SU-DHL-6 (cell line): ENCODE measurements at regions not wholly inside any gene's neighbourhood (a gene's known extent, or its start where the extent isn't known, plus 50 kb on each side); places are given as distances from the start of the nearest gene placed in this dataset.

Experiments
- EZH2phosphoT487 ChIP-seq: fragments of 200-600 bp; sonication (generic), shearing (Covaris generic); conservative IDR thresholded peaks from 2 replicates; pipeline ENCODE4 v1.6.1; 2018; ENCODE audit warnings: mild to moderate bottlenecking, antibody characterized with exemption, low read length, moderate library complexity, mixed read lengths
- TF ChIP-seq, protein P1 (sequence below): fragments of 200-600 bp; sonication (generic); IDR thresholded peaks from one replicate; pipeline ENCODE4 v1.5.1; 2017; ENCODE audit warnings: antibody characterized with exemption, mild to moderate bottlenecking, low read length, moderate library complexity; ENCODE audit not compliant: insufficient read depth, poor library complexity, severe bottlenecking

DNA sequence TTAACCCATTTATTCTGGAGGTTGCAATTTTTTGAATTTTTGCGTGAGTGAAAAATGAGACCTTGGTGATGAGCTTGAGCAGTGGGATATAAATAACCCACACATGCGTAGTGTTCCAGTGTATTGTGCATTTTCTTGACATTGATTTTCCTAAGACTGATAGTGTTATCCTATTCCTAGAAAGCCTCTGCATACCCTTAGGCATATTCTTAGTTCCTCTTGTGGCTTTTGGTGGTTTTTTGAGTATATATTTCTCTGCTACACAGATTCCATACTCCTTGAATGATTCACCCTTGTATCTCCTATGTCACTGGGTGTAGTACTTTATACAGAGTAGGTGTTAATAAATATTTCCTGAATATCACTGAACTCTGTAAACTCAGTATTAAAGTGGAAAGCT, 363.4 kb upstream of the PDE3A start:
- TF ChIP-seq, protein P1, sequence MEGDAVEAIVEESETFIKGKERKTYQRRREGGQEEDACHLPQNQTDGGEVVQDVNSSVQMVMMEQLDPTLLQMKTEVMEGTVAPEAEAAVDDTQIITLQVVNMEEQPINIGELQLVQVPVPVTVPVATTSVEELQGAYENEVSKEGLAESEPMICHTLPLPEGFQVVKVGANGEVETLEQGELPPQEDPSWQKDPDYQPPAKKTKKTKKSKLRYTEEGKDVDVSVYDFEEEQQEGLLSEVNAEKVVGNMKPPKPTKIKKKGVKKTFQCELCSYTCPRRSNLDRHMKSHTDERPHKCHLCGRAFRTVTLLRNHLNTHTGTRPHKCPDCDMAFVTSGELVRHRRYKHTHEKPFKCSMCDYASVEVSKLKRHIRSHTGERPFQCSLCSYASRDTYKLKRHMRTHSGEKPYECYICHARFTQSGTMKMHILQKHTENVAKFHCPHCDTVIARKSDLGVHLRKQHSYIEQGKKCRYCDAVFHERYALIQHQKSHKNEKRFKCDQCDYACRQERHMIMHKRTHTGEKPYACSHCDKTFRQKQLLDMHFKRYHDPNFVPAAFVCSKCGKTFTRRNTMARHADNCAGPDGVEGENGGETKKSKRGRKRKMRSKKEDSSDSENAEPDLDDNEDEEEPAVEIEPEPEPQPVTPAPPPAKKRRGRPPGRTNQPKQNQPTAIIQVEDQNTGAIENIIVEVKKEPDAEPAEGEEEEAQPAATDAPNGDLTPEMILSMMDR = no peak
- TF ChIP-seq EZH2phosphoT487 = no peak
